ENCODE measurements at regions not wholly inside any gene's neighbourhood (a gene's known extent, or its start where the extent isn't known, plus 50 kb on each side); places are given as distances from the start of the nearest gene placed in this dataset.

DNA sequence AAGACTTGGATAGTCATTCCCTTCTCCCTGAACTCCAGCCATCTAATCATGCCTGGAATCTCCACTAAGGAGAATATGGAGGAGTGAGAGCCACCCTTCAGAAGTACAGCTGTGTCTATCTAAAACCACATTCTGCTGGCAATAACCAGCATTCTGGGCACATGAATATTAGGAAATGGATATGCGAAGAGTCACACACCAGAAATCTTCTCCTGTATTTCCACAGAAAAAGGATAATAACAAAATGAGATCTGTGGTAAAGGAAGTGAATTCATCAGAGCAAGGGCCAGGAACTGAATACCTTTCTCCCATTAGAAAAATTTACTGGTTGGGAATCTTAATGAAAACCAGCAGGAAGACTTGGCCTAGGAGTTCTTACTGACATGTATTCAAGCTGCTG is 218.8 kb downstream of the SCG2 start:
- TF ChIP-seq, protein P1, sequence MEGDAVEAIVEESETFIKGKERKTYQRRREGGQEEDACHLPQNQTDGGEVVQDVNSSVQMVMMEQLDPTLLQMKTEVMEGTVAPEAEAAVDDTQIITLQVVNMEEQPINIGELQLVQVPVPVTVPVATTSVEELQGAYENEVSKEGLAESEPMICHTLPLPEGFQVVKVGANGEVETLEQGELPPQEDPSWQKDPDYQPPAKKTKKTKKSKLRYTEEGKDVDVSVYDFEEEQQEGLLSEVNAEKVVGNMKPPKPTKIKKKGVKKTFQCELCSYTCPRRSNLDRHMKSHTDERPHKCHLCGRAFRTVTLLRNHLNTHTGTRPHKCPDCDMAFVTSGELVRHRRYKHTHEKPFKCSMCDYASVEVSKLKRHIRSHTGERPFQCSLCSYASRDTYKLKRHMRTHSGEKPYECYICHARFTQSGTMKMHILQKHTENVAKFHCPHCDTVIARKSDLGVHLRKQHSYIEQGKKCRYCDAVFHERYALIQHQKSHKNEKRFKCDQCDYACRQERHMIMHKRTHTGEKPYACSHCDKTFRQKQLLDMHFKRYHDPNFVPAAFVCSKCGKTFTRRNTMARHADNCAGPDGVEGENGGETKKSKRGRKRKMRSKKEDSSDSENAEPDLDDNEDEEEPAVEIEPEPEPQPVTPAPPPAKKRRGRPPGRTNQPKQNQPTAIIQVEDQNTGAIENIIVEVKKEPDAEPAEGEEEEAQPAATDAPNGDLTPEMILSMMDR (IDR thresholded peaks at IDR 0.05) = no peak
- TF ChIP-seq POLR2A (IDR thresholded peaks at IDR 0.05) = no peak
